ENCODE measurements at regions not wholly inside any gene's neighbourhood (a gene's known extent, or its start where the extent isn't known, plus 50 kb on each side); places are given as distances from the start of the nearest gene placed in this dataset.

DNA sequence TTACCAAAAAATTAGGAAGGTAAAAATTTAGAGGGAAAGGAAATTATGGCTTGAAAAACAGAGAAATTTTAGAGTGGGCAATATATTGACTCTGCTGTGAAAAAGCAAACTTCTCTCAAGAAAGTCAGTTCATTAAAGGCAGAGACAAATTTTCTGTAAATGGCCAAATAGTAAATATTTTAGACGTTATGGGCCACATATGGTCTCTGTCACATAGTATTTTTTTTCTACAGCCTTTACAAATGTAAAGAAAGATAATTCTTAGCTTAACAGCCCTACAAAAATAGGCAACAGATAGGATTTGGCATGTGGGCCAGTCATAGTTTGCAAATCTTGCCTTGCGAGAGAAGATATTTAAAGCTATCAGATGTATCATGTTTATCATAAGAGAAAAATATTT is 1750.4 kb downstream of the SUCLG1 start:
- Mint-ChIP-seq H3K9me3 (peaks cover 6 to 34% (median 11%) of the 10 kb centered on the region in 6 donors), H3K4me3 (no peak overlapping the region), H3K27me3 (ENCODE audit: low read depth in 3 of 3) (no peaks in the 10 kb centered on the region), H3K4me1 (no peaks in the 10 kb centered on the region), H3K36me3 (no peaks in the 10 kb centered on the region), H3K27ac (no peak overlapping the region)
- no peak for DNase-seq

DNA sequence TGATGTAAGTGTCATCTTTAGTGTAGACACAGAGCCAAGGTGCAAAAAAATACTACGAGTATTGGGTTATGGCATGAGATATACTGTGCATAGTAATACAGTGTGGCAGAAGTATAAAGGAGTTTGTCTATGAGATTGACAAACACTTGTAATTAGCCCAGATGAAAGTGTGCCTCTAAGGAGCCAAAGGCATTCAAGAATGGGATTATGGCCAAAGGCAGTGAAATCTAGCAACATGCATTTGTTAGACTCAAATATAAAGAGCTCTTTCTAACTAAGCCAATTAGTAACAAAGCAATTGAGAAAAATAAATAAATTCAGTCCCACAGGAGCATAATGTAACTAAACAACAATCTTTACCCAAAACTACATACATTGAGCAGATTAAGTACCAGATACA is 1761.8 kb downstream of the SUCLG1 start:
- Mint-ChIP-seq H3K27me3 (ENCODE audit: low read depth in 3 of 3) (peaks cover 0 to 2% (median 0%) of the 10 kb centered on the region in 3 donors), H3K4me1 (no peaks in the 10 kb centered on the region), H3K9me3 (peaks cover 9 to 56% (median 28%) of the 10 kb centered on the region in 6 donors), H3K27ac (no peak overlapping the region), H3K4me3 (no peak overlapping the region), H3K36me3 (peaks cover 0 to under 1% (median 0%) of the 10 kb centered on the region in 3 donors)
- DNase-seq = no peak

DNA sequence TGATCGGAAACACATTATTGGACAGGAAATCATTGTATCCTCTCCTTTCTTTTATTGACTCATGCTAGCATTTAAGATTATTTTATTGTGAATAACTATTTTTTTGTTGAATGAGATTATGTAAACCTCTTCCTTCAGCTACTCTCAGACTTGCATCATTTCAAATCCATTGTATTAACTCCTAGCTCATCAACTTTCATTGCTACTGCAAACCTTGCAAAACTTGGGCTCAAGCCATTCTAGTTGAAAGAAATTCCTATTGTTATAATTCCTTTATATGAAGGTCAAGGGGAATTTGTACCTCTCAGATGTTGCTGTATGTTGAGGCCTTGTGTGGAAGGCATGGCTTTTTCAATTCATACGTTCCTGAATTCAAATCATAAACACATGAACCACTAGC is 1764.6 kb downstream of the SUCLG1 start:
- Mint-ChIP-seq H3K36me3 (no peaks in the 10 kb centered on the region), H3K4me1 (no peaks in the 10 kb centered on the region), H3K9me3 (peaks cover 4 to 54% (median 18%) of the 10 kb centered on the region in 6 donors), H3K4me3 (no peak overlapping the region), H3K27ac (no peak overlapping the region), H3K27me3 (ENCODE audit: low read depth in 3 of 3) (peaks cover 0 to 2% (median 0%) of the 10 kb centered on the region in 3 donors)
- no peak for DNase-seq

DNA sequence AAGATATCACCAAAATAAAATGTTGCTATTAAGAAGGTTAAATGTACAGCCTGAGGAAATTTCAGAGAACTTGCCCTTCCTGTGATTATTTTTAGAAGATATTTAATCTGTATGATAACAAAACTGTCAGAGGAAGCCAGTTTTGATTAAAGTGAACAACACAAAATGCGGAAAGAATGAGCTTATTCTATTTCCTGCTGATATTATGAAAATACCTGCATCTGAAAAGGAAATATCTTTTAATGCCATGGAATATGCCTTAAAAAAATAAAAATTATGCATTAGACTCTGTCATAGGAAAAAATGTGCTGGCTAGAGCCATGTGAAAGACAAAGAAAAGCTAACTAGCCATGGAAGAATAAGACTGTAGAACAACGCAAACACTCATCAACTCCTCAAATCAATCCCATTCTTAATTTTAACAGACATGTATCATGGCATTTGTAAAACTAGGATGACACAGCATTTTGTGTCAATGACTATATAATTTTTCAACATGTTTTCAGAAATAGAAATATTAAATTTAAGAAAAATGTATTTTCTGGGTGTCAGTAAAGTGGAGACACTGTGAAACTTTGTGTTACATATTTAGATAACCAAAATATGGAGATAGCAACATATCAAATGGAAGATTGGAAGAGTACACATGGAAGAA is 1768.2 kb downstream of the SUCLG1 start:
- Mint-ChIP-seq H3K27ac (no peak overlapping the region), H3K4me3 (no peak overlapping the region), H3K36me3 (peaks cover 0 to 4% (median 0%) of the 10 kb centered on the region in 3 donors), H3K4me1 (no peaks in the 10 kb centered on the region), H3K27me3 (ENCODE audit: low read depth in 3 of 3) (peaks cover 0 to 4% (median 0%) of the 10 kb centered on the region in 3 donors), H3K9me3 (peaks cover 2 to 36% (median 13%) of the 10 kb centered on the region in 6 donors)
- no peak for DNase-seq

DNA sequence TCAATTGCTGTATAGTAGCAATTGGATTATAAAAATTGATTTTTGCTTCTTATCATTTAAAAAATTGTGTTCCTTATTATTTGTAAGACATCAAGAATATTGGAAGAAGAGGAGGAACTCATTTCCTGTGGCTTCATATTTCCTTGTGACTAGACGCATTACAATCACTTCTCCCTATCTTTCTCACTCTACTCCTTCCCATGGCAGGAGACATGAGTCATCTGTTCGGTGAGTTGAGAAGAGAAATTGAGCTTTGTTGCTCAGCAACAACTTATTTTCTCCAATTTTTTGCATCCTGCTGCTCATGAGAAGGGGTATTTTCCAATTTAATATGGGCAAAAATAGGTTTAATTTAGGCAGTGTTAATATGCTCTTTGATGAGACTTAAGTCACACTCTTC is 1783.9 kb downstream of the SUCLG1 start:
- Mint-ChIP-seq H3K27me3 (ENCODE audit: low read depth in 3 of 3) (no peaks in the 10 kb centered on the region), H3K9me3 (peaks cover 0 to 63% (median 25%) of the 10 kb centered on the region in 6 donors), H3K27ac (no peak overlapping the region), H3K4me1 (no peaks in the 10 kb centered on the region), H3K4me3 (no peak overlapping the region), H3K36me3 (peaks cover 0 to 5% (median 0%) of the 10 kb centered on the region in 3 donors)
- DNase-seq = no peak

DNA sequence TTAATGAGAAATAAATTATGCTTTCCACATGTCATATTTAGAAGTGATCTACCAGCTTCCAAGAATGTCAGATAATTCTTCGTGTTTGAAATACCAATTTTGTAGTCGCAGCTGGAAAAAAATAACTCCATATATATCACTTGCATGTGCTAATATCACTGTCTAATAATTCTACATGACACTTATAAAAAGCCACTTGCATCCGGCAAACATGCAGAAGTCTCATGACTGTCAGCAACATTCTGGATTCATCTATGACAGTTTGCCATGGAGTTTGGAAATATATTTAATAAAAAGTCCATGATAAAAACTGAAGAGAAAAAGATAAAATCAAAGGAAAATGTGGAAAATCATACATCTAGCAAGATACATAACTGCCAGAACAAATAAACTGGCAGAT is 1784.4 kb downstream of the SUCLG1 start:
- DNase-seq = no peak
- H3K4me3 Mint-ChIP-seq = no peak overlapping the region
- peaks cover 0 to 58% (median 20%) of the 10 kb centered on the region in 6 donors for H3K9me3 Mint-ChIP-seq
- no peak overlapping the region for H3K27ac Mint-ChIP-seq
- H3K27me3 Mint-ChIP-seq (ENCODE audit: low read depth in 3 of 3) = no peaks in the 10 kb centered on the region
- peaks cover 0 to 5% (median 0%) of the 10 kb centered on the region in 3 donors for H3K36me3 Mint-ChIP-seq
- H3K4me1 Mint-ChIP-seq = no peaks in the 10 kb centered on the region

DNA sequence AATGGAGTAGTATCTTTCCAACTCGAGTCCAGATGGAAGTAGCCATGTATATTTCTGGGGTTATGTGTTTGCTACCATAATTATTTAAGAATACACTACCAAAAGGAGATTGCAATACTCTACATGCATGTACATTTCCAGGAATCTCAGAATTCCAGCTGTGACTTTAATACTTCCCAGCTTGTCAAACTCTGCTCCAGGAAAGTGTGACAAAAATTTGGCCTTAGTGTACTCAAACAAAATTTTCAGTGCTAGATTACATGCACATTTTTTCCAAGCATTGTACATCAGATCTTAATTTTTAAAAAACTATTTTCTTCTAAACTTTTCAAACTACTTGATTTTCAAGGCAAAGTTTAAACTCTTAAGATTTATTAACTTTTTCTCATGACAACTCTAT is 1791.6 kb downstream of the SUCLG1 start:
- DNase-seq = no peak
- Mint-ChIP-seq H3K4me1 (no peaks in the 10 kb centered on the region), H3K4me3 (no peak overlapping the region), H3K27ac (no peak overlapping the region), H3K27me3 (ENCODE audit: low read depth in 3 of 3) (peaks cover 0 to 2% (median 0%) of the 10 kb centered on the region in 3 donors), H3K36me3 (no peaks in the 10 kb centered on the region), H3K9me3 (peaks cover 7 to 41% (median 12%) of the 10 kb centered on the region in 6 donors)

DNA sequence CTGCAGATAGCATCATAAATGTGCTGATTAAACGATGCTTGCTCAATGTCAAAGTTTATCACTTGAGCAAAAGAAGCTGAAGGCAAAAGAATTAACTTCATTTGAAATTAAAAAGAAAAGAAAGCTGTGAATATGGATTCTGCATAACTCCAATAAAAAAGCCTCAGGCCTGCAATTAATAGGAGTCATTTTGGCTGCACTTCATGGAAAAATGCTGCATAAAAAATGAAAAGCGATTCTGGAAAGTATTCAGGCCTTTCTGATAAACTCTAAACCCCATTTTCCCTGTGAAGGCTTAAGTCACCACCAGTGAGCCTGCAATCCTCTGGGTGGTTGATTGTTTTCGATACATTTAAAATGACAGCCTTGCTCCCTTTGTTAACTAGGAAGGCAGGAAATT is 1793.4 kb downstream of the SUCLG1 start:
- Mint-ChIP-seq H3K4me1 (no peaks in the 10 kb centered on the region), H3K36me3 (no peaks in the 10 kb centered on the region)

DNA sequence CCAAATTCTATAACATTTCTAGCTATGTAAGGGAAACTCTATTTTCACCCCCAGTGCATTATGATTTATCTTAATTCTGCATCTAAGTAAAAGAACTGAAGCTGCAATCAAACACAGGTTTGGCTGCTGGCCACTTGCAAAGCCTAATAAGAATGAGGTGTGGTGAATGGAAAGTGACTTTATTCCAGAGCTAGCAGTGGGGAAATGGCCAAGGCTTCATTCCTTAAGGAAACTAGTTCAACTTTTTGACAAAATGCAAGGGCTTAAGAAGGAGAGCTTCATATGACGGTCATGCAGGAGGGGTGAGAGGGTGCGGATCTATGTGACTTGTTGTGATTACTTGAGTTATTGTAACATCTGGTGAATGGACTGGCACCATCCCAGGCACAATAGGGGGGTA is 1802.0 kb downstream of the SUCLG1 start:
- peaks cover 18 to 50% (median 24%) of the 10 kb centered on the region in 6 donors for H3K9me3 Mint-ChIP-seq
- H3K27ac Mint-ChIP-seq = no peak overlapping the region
- H3K27me3 Mint-ChIP-seq (ENCODE audit: low read depth in 3 of 3) = peaks cover 0 to 1% (median 0%) of the 10 kb centered on the region in 3 donors
- H3K4me3 Mint-ChIP-seq = no peak overlapping the region
- no peak for DNase-seq
- no peaks in the 10 kb centered on the region for H3K36me3 Mint-ChIP-seq
- H3K4me1 Mint-ChIP-seq = no peaks in the 10 kb centered on the region

More for the DNA sequence above, 1793.4 kb downstream of the SUCLG1 start:
- no peak overlapping the region for H3K27ac Mint-ChIP-seq
- peaks cover 7 to 41% (median 13%) of the 10 kb centered on the region in 6 donors for H3K9me3 Mint-ChIP-seq
- H3K4me3 Mint-ChIP-seq = no peak overlapping the region
- peaks cover 0 to 2% (median 0%) of the 10 kb centered on the region in 3 donors for H3K27me3 Mint-ChIP-seq (ENCODE audit: low read depth in 3 of 3)
- no peak for DNase-seq

DNA sequence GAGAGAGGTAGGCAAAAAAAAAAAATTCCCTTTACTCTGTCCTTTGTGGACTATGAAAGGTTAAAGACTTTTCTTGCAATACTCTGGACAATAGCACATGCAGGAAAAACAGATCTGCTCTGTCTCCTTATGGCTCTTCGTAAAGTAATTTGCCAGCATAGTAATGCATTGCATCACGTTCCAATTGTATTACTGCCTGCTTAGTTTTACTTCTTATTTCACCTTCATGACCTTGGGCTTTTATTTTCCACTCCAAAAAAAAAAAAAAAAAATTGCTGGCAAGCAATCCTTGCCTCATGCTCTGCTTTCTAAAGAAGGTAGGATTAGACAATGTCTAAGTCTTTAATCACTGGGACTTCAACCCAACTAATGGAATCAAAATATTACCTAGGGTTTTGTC is 1802.7 kb downstream of the SUCLG1 start:
- H3K4me3 Mint-ChIP-seq = no peak overlapping the region
- no peak overlapping the region for H3K27ac Mint-ChIP-seq
- no peaks in the 10 kb centered on the region for H3K4me1 Mint-ChIP-seq
- H3K27me3 Mint-ChIP-seq (ENCODE audit: low read depth in 3 of 3) = peaks cover 0 to 1% (median 0%) of the 10 kb centered on the region in 3 donors
- H3K9me3 Mint-ChIP-seq = peaks cover 18 to 54% (median 26%) of the 10 kb centered on the region in 6 donors
- no peaks in the 10 kb centered on the region for H3K36me3 Mint-ChIP-seq
- DNase-seq = no peak

DNA sequence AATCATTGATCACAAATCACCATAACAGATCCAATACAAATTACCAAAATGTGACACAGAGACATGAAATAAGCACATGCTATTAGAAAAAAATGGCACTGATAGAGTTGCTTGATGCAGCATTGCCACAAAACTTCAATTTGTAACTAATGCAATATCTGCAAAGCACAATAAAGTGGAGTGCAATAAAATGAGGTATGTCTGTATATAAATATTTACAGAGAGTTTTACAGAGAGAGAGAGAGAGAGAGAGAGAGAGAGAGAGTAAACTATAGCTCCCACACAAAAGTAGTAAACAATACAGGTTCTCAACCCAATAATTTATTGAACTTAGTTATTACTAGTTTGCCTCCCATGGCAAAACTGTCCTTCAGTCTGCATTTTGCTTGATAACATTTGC is 1807.0 kb downstream of the SUCLG1 start:
- Mint-ChIP-seq H3K27ac (no peak overlapping the region), H3K36me3 (no peaks in the 10 kb centered on the region), H3K9me3 (peaks cover 15 to 62% (median 35%) of the 10 kb centered on the region in 6 donors), H3K4me1 (no peaks in the 10 kb centered on the region), H3K27me3 (ENCODE audit: low read depth in 3 of 3) (no peaks in the 10 kb centered on the region), H3K4me3 (no peak overlapping the region)
- no peak for DNase-seq

DNA sequence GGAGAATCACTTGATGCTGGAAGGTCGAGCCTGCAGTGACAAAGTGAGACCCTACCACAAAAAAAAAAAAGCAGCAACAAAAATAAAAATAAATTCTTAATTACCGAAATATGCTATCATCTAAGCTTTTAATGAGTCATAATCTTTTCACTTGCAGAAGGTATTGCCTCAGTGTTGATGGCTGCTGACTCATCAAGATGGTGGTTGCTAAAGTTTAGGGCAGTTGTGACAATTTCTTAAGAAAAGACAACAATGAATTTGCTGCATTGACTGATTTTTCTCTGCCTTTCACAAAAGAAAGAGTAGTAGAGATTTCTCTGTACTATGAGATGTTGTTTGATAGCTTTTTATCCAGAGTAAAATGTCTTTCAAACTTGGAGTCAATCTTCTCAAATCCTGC is 1809.0 kb downstream of the SUCLG1 start:
- H3K36me3 Mint-ChIP-seq = peaks cover 0 to 4% (median 0%) of the 10 kb centered on the region in 3 donors
- H3K27ac Mint-ChIP-seq = no peak overlapping the region
- no peak for DNase-seq
- H3K4me3 Mint-ChIP-seq = no peak overlapping the region
- H3K4me1 Mint-ChIP-seq = no peaks in the 10 kb centered on the region
- peaks cover 15 to 73% (median 44%) of the 10 kb centered on the region in 6 donors for H3K9me3 Mint-ChIP-seq
- no peaks in the 10 kb centered on the region for H3K27me3 Mint-ChIP-seq (ENCODE audit: low read depth in 3 of 3)

DNA sequence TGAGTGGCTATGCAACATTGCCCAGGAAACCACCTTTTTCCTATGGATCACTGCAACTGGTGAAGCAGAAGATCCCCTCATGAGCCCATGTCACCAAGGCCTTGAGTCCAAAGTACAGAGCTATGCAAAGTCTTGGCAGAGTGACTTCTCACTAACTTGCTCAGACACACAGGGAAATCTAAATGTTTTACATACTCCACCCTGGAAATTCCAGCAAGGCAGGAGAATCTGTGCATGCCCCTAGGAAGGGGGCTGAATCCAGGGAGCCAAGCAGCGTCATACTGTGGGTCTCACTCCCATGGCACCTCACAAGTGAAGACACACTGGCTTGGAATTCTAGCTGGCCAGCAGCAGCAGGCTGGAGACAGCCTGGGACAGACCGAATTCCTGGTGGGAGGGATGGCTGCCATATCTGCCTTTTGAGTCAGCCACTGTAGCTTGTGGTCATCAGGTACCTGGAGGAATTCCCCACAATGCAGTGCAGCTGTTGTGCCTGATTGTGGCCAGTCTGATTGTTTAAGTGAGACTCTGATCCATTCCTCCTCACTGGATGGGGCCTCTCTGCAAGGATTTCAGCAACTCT is 1817.4 kb downstream of the SUCLG1 start:
- H3K27ac Mint-ChIP-seq = no peak overlapping the region

DNA sequence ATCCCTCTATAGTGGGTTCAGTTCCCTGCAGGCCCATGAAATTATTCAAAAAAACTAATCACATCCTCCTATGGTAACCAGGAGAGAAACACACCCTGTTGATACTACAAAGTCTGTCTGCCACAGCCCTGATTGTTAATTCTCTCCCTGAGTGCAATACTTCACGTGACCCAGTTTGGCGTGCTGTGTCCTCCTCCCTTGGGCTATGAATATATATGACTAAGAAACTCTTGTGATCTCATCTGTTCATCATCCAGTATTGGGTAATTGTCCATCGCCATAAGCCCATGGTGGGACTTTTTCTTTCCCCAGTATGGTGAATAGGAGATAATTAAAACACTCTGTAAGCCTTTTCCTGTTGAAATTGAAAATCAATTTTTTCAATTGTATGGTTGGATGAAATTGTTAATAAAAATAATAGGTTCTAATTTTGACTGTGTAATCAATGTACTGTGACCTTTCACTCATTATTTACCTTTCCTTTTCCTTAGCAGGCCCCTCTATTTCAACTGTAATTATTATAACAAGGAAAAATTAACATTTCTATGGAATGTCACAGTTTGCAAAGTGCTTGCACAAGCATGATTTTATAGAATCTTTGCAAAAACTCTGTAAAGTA is 1822.6 kb downstream of the SUCLG1 start:
- no peak for DNase-seq
- H3K9me3 Mint-ChIP-seq = peaks cover 11 to 43% (median 28%) of the 10 kb centered on the region in 6 donors
- H3K4me3 Mint-ChIP-seq = no peak overlapping the region
- H3K36me3 Mint-ChIP-seq = no peaks in the 10 kb centered on the region
- H3K27ac Mint-ChIP-seq = no peak overlapping the region
- no peaks in the 10 kb centered on the region for H3K4me1 Mint-ChIP-seq
- H3K27me3 Mint-ChIP-seq (ENCODE audit: low read depth in 3 of 3) = no peaks in the 10 kb centered on the region

More for the DNA sequence above, 1817.4 kb downstream of the SUCLG1 start:
- Mint-ChIP-seq H3K4me1 (no peaks in the 10 kb centered on the region), H3K36me3 (peaks cover 0 to 4% (median 0%) of the 10 kb centered on the region in 3 donors), H3K4me3 (no peak overlapping the region), H3K27me3 (ENCODE audit: low read depth in 3 of 3) (no peaks in the 10 kb centered on the region), H3K9me3 (peaks cover 25 to 71% (median 49%) of the 10 kb centered on the region in 6 donors)
- no peak for DNase-seq
